OCI-LY1 (cell line): ENCODE measurements at regions not wholly inside any gene's neighbourhood (a gene's known extent, or its start where the extent isn't known, plus 50 kb on each side); places are given as distances from the start of the nearest gene placed in this dataset.

Source experiments
- H2AFZ ChIP-seq: fragments of 200-600 bp; sonication (generic), shearing (Covaris generic); 2 replicates; pipeline ENCODE4 v1.6.0; 2014; ENCODE audit warnings: antibody characterized with exemption, mild to moderate bottlenecking, low read length
- H3F3A ChIP-seq: fragments of 200-600 bp; sonication (generic), shearing (Covaris generic); 2 replicates; pipeline ENCODE4 v1.6.0; 2014; ENCODE audit warnings: mild to moderate bottlenecking, antibody characterized with exemption, low read length, moderate library complexity; ENCODE audit not compliant: insufficient read depth
- H3K27ac ChIP-seq: fragments of 200-600 bp; sonication (generic); 2 replicates; pipeline ENCODE4 v1.5.1; 2014; ENCODE audit warnings: low read length, mixed run types, mild to moderate bottlenecking, low read depth; ENCODE audit not compliant: poor library complexity, severe bottlenecking
- H3K27me3 ChIP-seq: fragments of 200-600 bp; sonication (generic); 2 replicates; pipeline ENCODE4 v1.6.0; 2014; ENCODE audit warnings: antibody characterized with exemption, mild to moderate bottlenecking, low read length, moderate library complexity; ENCODE audit not compliant: insufficient read depth
- H3K36me3 ChIP-seq: fragments of 200-600 bp; sonication (generic); 2 replicates; pipeline ENCODE4 v1.6.1; 2014; ENCODE audit warnings: mild to moderate bottlenecking, antibody characterized with exemption, low read length, moderate library complexity, mixed read lengths; ENCODE audit not compliant: insufficient read depth
- H3K4me1 ChIP-seq: fragments of 200-600 bp; sonication (generic); 2 replicates; pipeline ENCODE4 v1.5.1; 2014; ENCODE audit warnings: mild to moderate bottlenecking, low read length, moderate library complexity; ENCODE audit not compliant: insufficient read depth, severe bottlenecking
- H3K4me2 ChIP-seq: fragments of 200-600 bp; sonication (generic), shearing (Covaris generic); 2 replicates; pipeline ENCODE4 v1.6.1; 2014; ENCODE audit warnings: low read length
- H3K4me3 ChIP-seq: fragments of 200-600 bp; sonication (generic); 2 replicates; pipeline ENCODE4 v1.5.1; 2014; ENCODE audit warnings: low read length, low read depth, mild to moderate bottlenecking, mixed read lengths; ENCODE audit not compliant: poor library complexity, severe bottlenecking
- H3K79me2 ChIP-seq: fragments of 200-600 bp; shearing (Covaris generic); 2 replicates; pipeline ENCODE4 v1.6.1; 2016; ENCODE audit warnings: mixed run types, low read length, mixed read lengths; ENCODE audit not compliant: insufficient read depth
- H3K9ac ChIP-seq: fragments of 200-600 bp; sonication (generic), shearing (Covaris generic); 2 replicates; pipeline ENCODE4 v1.6.1; 2014; ENCODE audit warnings: mild to moderate bottlenecking, low read length, mixed read lengths
- H3K9me2 ChIP-seq: fragments of 200-600 bp; sonication (generic), shearing (Covaris generic); 2 replicates; pipeline ENCODE4 v1.6.1; 2014; ENCODE audit warnings: low read depth, mild to moderate bottlenecking, low read length, mixed read lengths
- H3K9me3 ChIP-seq: fragments of 200-600 bp; shearing (Covaris generic); 2 replicates; pipeline ENCODE4 v1.6.1; 2014; ENCODE audit warnings: low read length, mixed read lengths
- H4K20me1 ChIP-seq: fragments of 200-600 bp; sonication (generic), shearing (Covaris generic); 2 replicates; pipeline ENCODE4 v1.6.0; 2016; ENCODE audit warnings: mild to moderate bottlenecking, low read length; ENCODE audit not compliant: insufficient read depth
- EZH2 ChIP-seq: fragments of 200-600 bp; sonication (generic), shearing (Covaris generic); IDR thresholded peaks from 2 replicates; pipeline ENCODE4 v1.8.0; 2017; ENCODE audit warnings: borderline replicate concordance, mixed run types, mild to moderate bottlenecking, antibody characterized with exemption, low read length, moderate library complexity, mixed read lengths
- TF ChIP-seq, protein P1 (sequence below): fragments of 200-600 bp; sonication (generic), shearing (Covaris generic); IDR thresholded peaks from 2 replicates; pipeline ENCODE4 v1.5.1; 2017; ENCODE audit warnings: mild to moderate bottlenecking, antibody characterized with exemption, low read length, moderate library complexity, mixed read lengths

GRCh38 chr12:43094886-43095575 is 457.0 kb downstream of the ADAMTS20 start:
- no peak overlapping the region for H2AFZ ChIP-seq

DNA sequence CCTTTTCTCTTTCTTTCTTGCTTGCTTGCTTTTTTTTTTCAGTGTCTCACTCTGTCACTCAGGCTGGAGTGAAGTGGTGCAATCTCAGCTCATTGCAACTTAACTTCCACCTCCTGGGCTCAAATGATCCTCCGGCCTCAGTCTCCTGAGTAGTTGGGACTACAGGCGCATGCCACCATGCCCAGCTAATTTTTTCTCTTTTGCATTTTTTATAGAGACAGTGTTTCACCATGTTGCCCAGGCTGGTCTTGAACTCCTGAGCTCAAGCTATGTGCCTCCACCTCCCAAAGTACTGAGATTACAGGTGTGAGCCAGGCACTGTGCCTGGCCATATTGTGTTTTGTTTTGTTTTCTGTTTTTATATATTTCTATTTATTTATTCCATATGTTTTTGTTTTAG is 461.0 kb downstream of the ADAMTS20 start:
- Histone ChIP-seq H3K36me3 (no peaks in the 10 kb centered on the region), H4K20me1 (no peaks in the 10 kb centered on the region), H3K9me2 (no peaks in the 10 kb centered on the region), H3K4me2 (no peak overlapping the region), H3K4me3 (no peak overlapping the region), H3K4me1 (no peaks in the 10 kb centered on the region), H3K9ac (no peak overlapping the region), H3F3A (no peaks in the 10 kb centered on the region), H2AFZ (no peak overlapping the region), H3K27me3 (no peaks in the 10 kb centered on the region), H3K79me2 (no peaks in the 10 kb centered on the region), H3K27ac (no peak overlapping the region), H3K9me3 (no peaks in the 10 kb centered on the region)
- TF ChIP-seq, protein P1, sequence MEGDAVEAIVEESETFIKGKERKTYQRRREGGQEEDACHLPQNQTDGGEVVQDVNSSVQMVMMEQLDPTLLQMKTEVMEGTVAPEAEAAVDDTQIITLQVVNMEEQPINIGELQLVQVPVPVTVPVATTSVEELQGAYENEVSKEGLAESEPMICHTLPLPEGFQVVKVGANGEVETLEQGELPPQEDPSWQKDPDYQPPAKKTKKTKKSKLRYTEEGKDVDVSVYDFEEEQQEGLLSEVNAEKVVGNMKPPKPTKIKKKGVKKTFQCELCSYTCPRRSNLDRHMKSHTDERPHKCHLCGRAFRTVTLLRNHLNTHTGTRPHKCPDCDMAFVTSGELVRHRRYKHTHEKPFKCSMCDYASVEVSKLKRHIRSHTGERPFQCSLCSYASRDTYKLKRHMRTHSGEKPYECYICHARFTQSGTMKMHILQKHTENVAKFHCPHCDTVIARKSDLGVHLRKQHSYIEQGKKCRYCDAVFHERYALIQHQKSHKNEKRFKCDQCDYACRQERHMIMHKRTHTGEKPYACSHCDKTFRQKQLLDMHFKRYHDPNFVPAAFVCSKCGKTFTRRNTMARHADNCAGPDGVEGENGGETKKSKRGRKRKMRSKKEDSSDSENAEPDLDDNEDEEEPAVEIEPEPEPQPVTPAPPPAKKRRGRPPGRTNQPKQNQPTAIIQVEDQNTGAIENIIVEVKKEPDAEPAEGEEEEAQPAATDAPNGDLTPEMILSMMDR = no peak
- no peak for TF ChIP-seq EZH2

More at GRCh38 chr12:43094886-43095575, 457.0 kb downstream of the ADAMTS20 start:
- H3K9ac ChIP-seq = no peak overlapping the region
- H4K20me1 ChIP-seq = no peaks in the 10 kb centered on the region
- H3K79me2 ChIP-seq = no peaks in the 10 kb centered on the region
- no peak overlapping the region for H3K27ac ChIP-seq
- no peak overlapping the region for H3K4me2 ChIP-seq
- no peak overlapping the region for H3K4me3 ChIP-seq
- no peaks in the 10 kb centered on the region for H3F3A ChIP-seq
- no peaks in the 10 kb centered on the region for H3K36me3 ChIP-seq
- H3K9me2 ChIP-seq = no peaks in the 10 kb centered on the region
- no peaks in the 10 kb centered on the region for H3K9me3 ChIP-seq
- TF ChIP-seq EZH2 = no peak
- TF ChIP-seq, protein P1 = no peak
- no peaks in the 10 kb centered on the region for H3K4me1 ChIP-seq
- H3K27me3 ChIP-seq = no peaks in the 10 kb centered on the region

DNA sequence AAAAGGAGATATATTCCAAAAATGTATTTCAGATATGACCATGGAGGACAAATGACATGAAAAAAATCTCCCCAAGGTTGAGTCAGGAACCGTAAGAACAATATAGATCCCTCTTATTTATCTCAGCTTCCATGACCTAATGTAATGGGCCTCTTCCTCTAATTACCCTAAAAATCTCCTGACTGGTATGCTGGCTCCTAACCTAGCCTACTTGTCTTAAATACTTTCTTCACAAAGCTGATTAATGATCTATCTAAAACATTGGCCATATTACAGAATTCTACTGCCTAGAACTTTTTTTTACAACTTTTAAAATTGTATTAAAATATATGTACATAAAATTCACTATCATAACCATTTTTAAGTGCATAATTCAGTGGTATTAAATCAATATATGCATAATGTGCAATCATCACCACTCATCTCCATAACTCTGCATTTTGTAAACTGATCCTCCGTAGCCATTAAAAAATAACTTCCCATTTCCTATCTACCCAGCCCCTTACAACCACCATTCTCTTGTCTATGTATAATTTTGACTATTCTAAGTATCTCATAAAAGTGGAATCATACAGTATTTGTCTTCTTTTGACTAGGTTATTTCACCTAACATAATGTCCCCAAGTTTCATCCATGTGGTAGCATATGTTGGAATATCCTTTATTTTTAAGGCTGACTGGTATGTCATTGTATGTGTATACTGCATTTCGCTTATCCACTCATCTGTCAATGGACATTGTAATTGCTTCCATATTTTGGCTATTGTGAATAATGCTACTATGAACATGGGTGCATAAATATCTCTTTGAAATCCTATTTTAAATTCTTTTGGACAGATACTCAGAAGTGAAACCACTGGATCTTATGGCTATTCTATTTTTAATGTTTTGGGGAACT is 464.6 kb downstream of the ADAMTS20 start:
- Histone ChIP-seq H3K9me3 (no peaks in the 10 kb centered on the region), H3K4me2 (no peak overlapping the region), H3K27ac (no peak overlapping the region)

More for the DNA sequence above, 464.6 kb downstream of the ADAMTS20 start:
- no peaks in the 10 kb centered on the region for H3K4me1 ChIP-seq
- no peaks in the 10 kb centered on the region for H3K9me2 ChIP-seq
- no peaks in the 10 kb centered on the region for H3K79me2 ChIP-seq
- H3K36me3 ChIP-seq = no peaks in the 10 kb centered on the region
- H3K9ac ChIP-seq = no peak overlapping the region
- H3F3A ChIP-seq = no peaks in the 10 kb centered on the region
- H4K20me1 ChIP-seq = no peaks in the 10 kb centered on the region
- no peak for TF ChIP-seq EZH2
- TF ChIP-seq, protein P1 = no peak
- no peak overlapping the region for H3K4me3 ChIP-seq
- no peaks in the 10 kb centered on the region for H3K27me3 ChIP-seq
- no peak overlapping the region for H2AFZ ChIP-seq
